ENCODE measurements at regions not wholly inside any gene's neighbourhood (a gene's known extent, or its start where the extent isn't known, plus 50 kb on each side); places are given as distances from the start of the nearest gene placed in this dataset.

GRCh38 chr18:39801848-39802247 is 2153.2 kb upstream of the PIK3C3 start (continued):
- TF ChIP-seq GABPA (IDR thresholded peaks at IDR 0.05; ENCODE audit: borderline replicate concordance, insufficient read depth, low read length) (no peak), EGR1 (IDR thresholded peaks at IDR 0.05; ENCODE audit: borderline replicate concordance, low read depth, low read length) (no peak), PHF8 (conservative IDR thresholded peaks at IDR 0.05; ENCODE audit: low read depth, low read length) (no peak), CHD2 (IDR thresholded peaks at IDR 0.05; ENCODE audit: low read length) (no peak), RNF2 (IDR thresholded peaks at IDR 0.05; ENCODE audit: borderline replicate concordance, low read depth, low read length, missing control alignments, poor library complexity, severe bottlenecking) (no peak), HDAC2 (IDR thresholded peaks at IDR 0.05; ENCODE audit: borderline replicate concordance in 1 of 2, low read depth in 2 of 2, low read length in 2 of 2) (no peak), CBX5 (IDR thresholded peaks at IDR 0.05; ENCODE audit: low read depth, low read length) (no peak)

All from H1 (cell line).